Upper lobe of left lung (tissue), 4 donors: ENCODE measurements at regions not wholly inside any gene's neighbourhood (a gene's known extent, or its start where the extent isn't known, plus 50 kb on each side); places are given as distances from the start of the nearest gene placed in this dataset.

Experiments
- CTCF ChIP-seq, 6 experiments: fragments of 450-650 bp in 4 of 6; fragments of 200-600 bp in 2 of 6; sonication (generic) in 2 of 6; IDR thresholded peaks; one replicate each; pipeline ENCODE4 v1.5.1; 2016 to 2019; ENCODE audit warnings: antibody characterized with exemption in 6 of 6
- EP300 ChIP-seq, 4 donors: sonication (generic); formaldehyde crosslinking; IDR thresholded peaks; one replicate each; pipeline ENCODE4 v1.5.1; 2017; ENCODE audit warnings: antibody characterized with exemption in 4 of 4, control low read depth in 2 of 4
- POLR2AphosphoS5 ChIP-seq, 2 donors: sonication (generic); formaldehyde crosslinking; IDR thresholded peaks; one replicate each; pipeline ENCODE4 v1.5.1; 2017; ENCODE audit warnings: antibody characterized with exemption in 2 of 2

- TF ChIP-seq POLR2AphosphoS5 (IDR thresholded peaks at IDR 0.05), result no peak
- no peak for TF ChIP-seq CTCF (IDR thresholded peaks at IDR 0.05)
- no peak for TF ChIP-seq EP300 (IDR thresholded peaks at IDR 0.05)
These were observed 169.8 kb downstream of the DRD1 start for GRCh38 chr5:175274171-175274570.
